ENCODE measurements at regions not wholly inside any gene's neighbourhood (a gene's known extent, or its start where the extent isn't known, plus 50 kb on each side); places are given as distances from the start of the nearest gene placed in this dataset.

DNA sequence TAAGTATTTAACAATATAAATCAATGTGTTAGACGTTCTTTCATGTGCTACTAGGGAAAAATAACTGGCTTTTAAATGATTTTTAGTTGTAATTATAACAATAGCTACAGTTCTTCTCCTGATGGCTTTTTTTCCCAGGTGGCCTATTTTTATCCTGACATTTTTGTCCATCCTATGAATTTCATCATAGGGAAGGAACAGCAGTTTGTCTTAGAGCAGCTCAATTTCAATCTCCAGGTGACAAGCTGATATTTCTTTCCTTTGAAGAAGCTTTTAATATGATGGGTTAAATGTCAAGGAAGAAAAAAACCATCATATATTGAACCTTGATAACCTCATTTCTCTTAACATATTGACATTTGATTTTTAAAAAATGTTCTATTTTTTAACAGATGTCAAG is 163.0 kb upstream of the AGA start:
- DNase-seq, result no peak

DNA sequence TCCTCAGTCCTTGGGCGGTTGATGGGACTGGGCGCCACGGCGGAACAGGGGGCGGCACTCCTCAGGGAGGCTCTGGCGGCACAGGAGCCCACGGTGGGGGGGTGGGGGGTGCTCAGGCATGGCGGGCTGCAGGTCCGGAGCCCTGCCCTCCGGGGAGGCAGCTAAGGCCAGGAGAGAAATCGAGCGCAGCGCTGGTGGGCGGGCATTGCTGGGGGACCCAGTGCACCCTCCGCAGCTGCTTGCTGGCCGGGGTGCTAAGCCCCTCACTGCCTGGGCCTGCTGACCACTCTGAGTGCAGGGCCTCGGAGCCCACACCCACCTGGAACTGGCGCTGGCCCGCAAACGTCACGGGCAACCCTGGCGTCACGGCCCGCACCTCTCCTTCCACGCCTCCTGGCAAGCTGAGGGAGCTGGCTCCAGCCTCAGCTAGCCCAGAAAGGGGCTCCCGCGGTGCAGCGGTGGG is 164.9 kb upstream of the AGA start:
- no peaks in the 10 kb centered on the region for H3K27me3 ChIP-seq (ENCODE audit: control insufficient read depth, insufficient read depth, low read length)
- H3K36me3 ChIP-seq (replicated peaks; ENCODE audit: control insufficient read depth, insufficient read depth, low read length), result no peaks in the 10 kb centered on the region
- no peak overlapping the region for H3K4me3 ChIP-seq (ENCODE audit: insufficient read depth, low read depth, low read length)
- DNase-seq, result no peak

More for the DNA sequence above, 163.0 kb upstream of the AGA start:
- H3K27me3 ChIP-seq (ENCODE audit: control insufficient read depth, insufficient read depth, low read length), result no peaks in the 10 kb centered on the region
- H3K36me3 ChIP-seq (replicated peaks; ENCODE audit: control insufficient read depth, insufficient read depth, low read length), result no peaks in the 10 kb centered on the region
- no peak overlapping the region for H3K4me3 ChIP-seq (ENCODE audit: insufficient read depth, low read depth, low read length)

DNA sequence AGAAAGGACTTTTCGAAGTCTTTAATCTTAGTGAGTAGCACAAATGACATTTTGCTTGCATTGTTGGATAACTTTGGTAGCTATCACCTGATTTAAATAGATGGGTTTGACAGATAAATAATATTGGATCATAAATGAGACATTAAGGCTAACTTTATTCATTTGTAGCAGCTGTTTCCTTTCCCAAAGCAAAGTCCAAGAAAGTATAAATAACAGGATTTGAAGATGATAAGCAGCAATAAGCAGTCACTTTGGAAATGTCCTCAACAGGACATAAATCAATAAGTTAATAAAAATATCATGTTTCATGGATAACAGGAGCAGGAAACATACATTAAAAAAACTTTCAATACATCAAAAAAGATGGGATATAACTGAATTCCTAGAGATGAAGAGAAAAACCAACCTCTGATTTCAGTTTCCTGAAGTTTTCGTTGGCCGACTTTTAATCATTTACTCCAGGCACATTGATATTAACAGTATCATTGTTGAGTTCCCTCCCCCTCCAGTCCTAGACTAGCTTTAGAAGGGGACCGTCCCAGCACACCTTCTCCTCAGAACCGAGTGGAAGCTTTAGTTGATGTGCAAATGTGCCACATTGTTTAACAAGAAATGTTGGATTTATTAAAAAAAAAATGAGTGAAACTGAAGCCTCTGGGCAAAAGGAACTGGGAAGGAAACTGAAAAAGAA is 169.9 kb upstream of the AGA start:
- no peaks in the 10 kb centered on the region for H3K27me3 ChIP-seq (ENCODE audit: control insufficient read depth, insufficient read depth, low read length)
- no peaks in the 10 kb centered on the region for H3K36me3 ChIP-seq (replicated peaks; ENCODE audit: control insufficient read depth, insufficient read depth, low read length)
- no peak overlapping the region for H3K4me3 ChIP-seq (ENCODE audit: insufficient read depth, low read depth, low read length)
- no peak for DNase-seq

GRCh38 chr4:177612684-177613083 is 170.4 kb upstream of the AGA start:
- DNase-seq, result no peak
- Histone ChIP-seq H3K36me3 (replicated peaks; ENCODE audit: control insufficient read depth, insufficient read depth, low read length) (no peaks in the 10 kb centered on the region), H3K27me3 (ENCODE audit: control insufficient read depth, insufficient read depth, low read length) (no peaks in the 10 kb centered on the region), H3K4me3 (ENCODE audit: insufficient read depth, low read depth, low read length) (no peak overlapping the region)

GRCh38 chr4:177632481-177632880 is 190.2 kb upstream of the AGA start:
- no peak for DNase-seq
- Histone ChIP-seq H3K27me3 (ENCODE audit: control insufficient read depth, insufficient read depth, low read length) (no peaks in the 10 kb centered on the region), H3K36me3 (replicated peaks; ENCODE audit: control insufficient read depth, insufficient read depth, low read length) (no peaks in the 10 kb centered on the region), H3K4me3 (ENCODE audit: insufficient read depth, low read depth, low read length) (no peak overlapping the region)

GRCh38 chr4:177638871-177639270 is 196.6 kb upstream of the AGA start:
- no peaks in the 10 kb centered on the region for H3K27me3 ChIP-seq (ENCODE audit: control insufficient read depth, insufficient read depth, low read length)
- peak; percentile 8 for DNase-seq
- no peak overlapping the region for H3K4me3 ChIP-seq (ENCODE audit: insufficient read depth, low read depth, low read length)
- H3K36me3 ChIP-seq (replicated peaks; ENCODE audit: control insufficient read depth, insufficient read depth, low read length), result no peaks in the 10 kb centered on the region

DNA sequence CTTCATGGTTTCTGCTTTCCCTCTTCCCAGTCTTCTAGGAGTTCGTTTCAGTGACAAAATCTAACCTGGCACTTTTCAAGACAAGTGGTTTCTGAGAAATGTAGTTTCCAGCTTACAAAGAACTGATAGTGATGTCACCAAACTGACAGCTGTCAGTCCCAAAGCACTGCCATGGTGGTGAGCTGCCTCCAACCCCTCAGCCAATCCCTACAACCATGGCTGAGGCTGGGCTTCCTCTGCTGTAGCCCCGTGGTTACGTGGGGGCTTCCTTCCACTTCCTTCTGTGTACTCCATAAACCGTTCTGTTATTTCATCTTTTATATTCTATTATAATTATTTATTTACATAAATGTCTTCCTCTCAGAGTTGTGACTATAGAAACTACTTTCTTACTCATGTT is 198.6 kb upstream of the AGA start:
- DNase-seq, result no peak
- Histone ChIP-seq H3K4me3 (ENCODE audit: insufficient read depth, low read depth, low read length) (no peak overlapping the region), H3K27me3 (ENCODE audit: control insufficient read depth, insufficient read depth, low read length) (no peaks in the 10 kb centered on the region), H3K36me3 (replicated peaks; ENCODE audit: control insufficient read depth, insufficient read depth, low read length) (no peaks in the 10 kb centered on the region)

GRCh38 chr4:177660223-177660622 is 218.0 kb upstream of the AGA start:
- Histone ChIP-seq H3K27me3 (ENCODE audit: control insufficient read depth, insufficient read depth, low read length) (no peaks in the 10 kb centered on the region), H3K4me3 (ENCODE audit: insufficient read depth, low read depth, low read length) (no peak overlapping the region)
- DNase-seq, result no peak

GRCh38 chr4:177667687-177668086 is 225.4 kb upstream of the AGA start:
- no peaks in the 10 kb centered on the region for H3K36me3 ChIP-seq (replicated peaks; ENCODE audit: control insufficient read depth, insufficient read depth, low read length)
- DNase-seq, result no peak
- H3K27me3 ChIP-seq (ENCODE audit: control insufficient read depth, insufficient read depth, low read length), result no peaks in the 10 kb centered on the region
- H3K4me3 ChIP-seq (ENCODE audit: insufficient read depth, low read depth, low read length), result no peak overlapping the region

More at GRCh38 chr4:177660223-177660622, 218.0 kb upstream of the AGA start:
- H3K36me3 ChIP-seq (replicated peaks; ENCODE audit: control insufficient read depth, insufficient read depth, low read length), result no peaks in the 10 kb centered on the region

DNA sequence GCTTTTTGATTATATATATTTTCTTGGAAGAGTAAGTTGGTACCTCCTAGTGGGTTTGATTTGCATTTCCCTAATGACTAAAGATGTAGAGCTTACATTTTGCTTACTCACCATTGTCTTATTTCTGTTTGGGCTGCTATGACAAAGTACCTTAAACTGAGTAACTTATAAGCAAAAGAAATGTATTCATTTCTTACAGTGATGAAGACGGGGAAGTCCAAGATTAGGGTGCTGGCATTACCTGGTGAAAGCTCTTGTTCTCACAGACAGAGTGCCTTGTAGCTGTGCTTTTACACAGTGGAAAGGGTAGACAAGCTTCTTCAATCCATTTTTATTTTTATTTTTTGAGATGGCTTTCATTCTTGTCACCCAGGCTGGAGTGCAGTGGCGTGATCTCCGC is 229.2 kb upstream of the AGA start:
- Histone ChIP-seq H3K36me3 (replicated peaks; ENCODE audit: control insufficient read depth, insufficient read depth, low read length) (no peaks in the 10 kb centered on the region), H3K4me3 (ENCODE audit: insufficient read depth, low read depth, low read length) (no peak overlapping the region), H3K27me3 (ENCODE audit: control insufficient read depth, insufficient read depth, low read length) (no peaks in the 10 kb centered on the region)
- no peak for DNase-seq

- Histone ChIP-seq H3K36me3 (replicated peaks; ENCODE audit: control insufficient read depth, insufficient read depth, low read length) (no peaks in the 10 kb centered on the region), H3K4me3 (ENCODE audit: insufficient read depth, low read depth, low read length) (no peak overlapping the region), H3K27me3 (ENCODE audit: control insufficient read depth, insufficient read depth, low read length) (no peaks in the 10 kb centered on the region)
- no peak for DNase-seq
These were observed 229.6 kb upstream of the AGA start for GRCh38 chr4:177671845-177672244.

- DNase-seq, result peak; percentile 16
- Histone ChIP-seq H3K36me3 (replicated peaks; ENCODE audit: control insufficient read depth, insufficient read depth, low read length) (no peaks in the 10 kb centered on the region), H3K4me3 (ENCODE audit: insufficient read depth, low read depth, low read length) (no peak overlapping the region), H3K27me3 (ENCODE audit: control insufficient read depth, insufficient read depth, low read length) (no peaks in the 10 kb centered on the region)
These were observed 231.8 kb upstream of the AGA start for GRCh38 chr4:177673985-177674489.

DNA sequence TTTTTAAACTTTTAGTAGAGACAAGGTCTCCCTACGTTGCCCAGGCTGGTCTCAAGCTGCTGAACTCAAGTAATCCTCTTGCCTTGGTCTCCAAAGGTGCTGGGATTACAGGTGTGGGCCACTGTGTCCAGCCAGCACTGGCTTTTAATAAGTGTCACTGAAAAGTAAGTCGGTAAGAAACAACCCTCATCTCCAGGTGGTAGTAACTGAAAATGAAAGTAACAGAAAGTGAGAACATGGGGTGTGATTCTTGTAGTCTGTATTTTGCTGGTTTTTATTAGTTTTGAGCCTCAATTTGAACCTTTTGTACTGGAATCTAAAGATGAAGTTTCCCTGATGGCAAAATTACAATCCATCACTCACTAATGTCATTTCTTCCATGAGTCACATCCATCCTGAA is 238.1 kb upstream of the AGA start:
- no peak overlapping the region for H3K4me3 ChIP-seq (ENCODE audit: insufficient read depth, low read depth, low read length)
- DNase-seq, result no peak
- H3K36me3 ChIP-seq (replicated peaks; ENCODE audit: control insufficient read depth, insufficient read depth, low read length), result no peaks in the 10 kb centered on the region
- H3K27me3 ChIP-seq (ENCODE audit: control insufficient read depth, insufficient read depth, low read length), result no peaks in the 10 kb centered on the region

- H3K4me3 ChIP-seq (ENCODE audit: insufficient read depth, low read depth, low read length), result no peak overlapping the region
- H3K27me3 ChIP-seq (ENCODE audit: control insufficient read depth, insufficient read depth, low read length), result no peaks in the 10 kb centered on the region
- no peaks in the 10 kb centered on the region for H3K36me3 ChIP-seq (replicated peaks; ENCODE audit: control insufficient read depth, insufficient read depth, low read length)
- DNase-seq, result no peak
These were observed 239.7 kb upstream of the AGA start for GRCh38 chr4:177681902-177682301.

DNA sequence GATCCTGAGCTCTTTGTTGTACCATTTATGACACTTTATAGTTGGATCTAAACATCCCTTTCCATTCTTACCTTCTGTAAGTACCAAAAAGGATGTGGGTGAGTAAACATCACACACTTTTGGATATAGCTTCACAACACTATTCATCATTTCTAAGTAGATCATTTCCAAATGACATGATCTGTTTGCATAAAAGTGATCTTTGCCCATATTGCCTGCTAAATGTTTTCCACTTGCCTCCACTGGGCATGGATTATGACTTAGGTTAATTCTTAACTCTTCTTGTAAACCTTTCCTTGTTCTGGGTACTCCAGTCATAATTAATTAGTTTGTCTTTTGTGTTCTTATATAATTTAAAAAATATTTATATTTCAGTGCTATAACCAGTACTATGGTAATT is 244.9 kb upstream of the AGA start:
- H3K36me3 ChIP-seq (replicated peaks; ENCODE audit: control insufficient read depth, insufficient read depth, low read length), result no peaks in the 10 kb centered on the region
- no peak for DNase-seq
- no peak overlapping the region for H3K4me3 ChIP-seq (ENCODE audit: insufficient read depth, low read depth, low read length)
- H3K27me3 ChIP-seq (ENCODE audit: control insufficient read depth, insufficient read depth, low read length), result no peaks in the 10 kb centered on the region

GRCh38 chr4:177692907-177693306 is 250.7 kb upstream of the AGA start:
- H3K4me3 ChIP-seq (ENCODE audit: insufficient read depth, low read depth, low read length), result no peak overlapping the region
- H3K27me3 ChIP-seq (ENCODE audit: control insufficient read depth, insufficient read depth, low read length), result no peaks in the 10 kb centered on the region
- H3K36me3 ChIP-seq (replicated peaks; ENCODE audit: control insufficient read depth, insufficient read depth, low read length), result no peaks in the 10 kb centered on the region
- DNase-seq, result no peak

All from H7 (cell line).